ENCODE measurements at regions not wholly inside any gene's neighbourhood (a gene's known extent, or its start where the extent isn't known, plus 50 kb on each side); places are given as distances from the start of the nearest gene placed in this dataset.

GRCh38 chr9:3099646-3100045 is 255.8 kb upstream of the PUM3 start:
- TF ChIP-seq CTCF (IDR thresholded peaks at IDR 0.05 in 4 of 5, conservative IDR thresholded peaks at IDR 0.05 in 1 of 5) (no peak), POLR2A (IDR thresholded peaks at IDR 0.05) (no peak)

Measured in gastrocnemius medialis (tissue), 4 donors.